ENCODE measurements at regions not wholly inside any gene's neighbourhood (a gene's known extent, or its start where the extent isn't known, plus 50 kb on each side); places are given as distances from the start of the nearest gene placed in this dataset.

DNA sequence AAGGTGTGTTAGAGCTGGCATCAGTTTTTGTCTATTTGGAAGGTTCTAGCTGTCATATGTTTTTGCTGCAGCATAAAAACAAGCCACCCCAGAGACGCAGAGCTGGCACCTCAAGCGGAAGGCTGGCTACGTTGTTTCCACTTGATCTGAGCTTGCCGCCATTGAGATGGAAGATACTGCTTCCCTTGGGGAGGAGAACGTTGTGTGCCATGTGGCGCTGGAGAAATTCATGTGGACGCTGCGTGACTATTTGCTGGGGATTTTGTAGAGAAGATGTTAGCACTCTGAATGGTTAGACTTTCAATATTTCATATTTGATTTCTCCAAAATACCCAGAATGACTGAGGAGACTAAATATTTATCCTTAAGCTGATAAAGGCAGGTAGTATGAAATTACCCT is 216.2 kb upstream of the ST6GAL2 start:
- no peaks in the 10 kb centered on the region for H3K9me3 ChIP-seq (ENCODE audit: control insufficient read depth, insufficient read depth, low read length)
- H3K9me2 ChIP-seq (replicated peaks; ENCODE audit: control insufficient read depth, low read length) = no peaks in the 10 kb centered on the region
- no peaks in the 10 kb centered on the region for H4K20me1 ChIP-seq (ENCODE audit: control insufficient read depth, insufficient read depth, low read depth, low read length)
- H3K36me3 ChIP-seq (ENCODE audit: control insufficient read depth, low read length) = no peaks in the 10 kb centered on the region
- TF ChIP-seq EZH2phosphoT487 (IDR thresholded peaks at IDR 0.05; ENCODE audit: borderline replicate concordance, low read length) (no peak), CTCF (IDR thresholded peaks at IDR 0.05; ENCODE audit: low read depth, low read length, poor library complexity, severe bottlenecking) (no peak)
- H3F3A ChIP-seq (ENCODE audit: control insufficient read depth, insufficient read depth) = no peaks in the 10 kb centered on the region
- no peaks in the 10 kb centered on the region for H3K27me3 ChIP-seq (ENCODE audit: control insufficient read depth, low read length)
- no peak overlapping the region for H3K4me2 ChIP-seq (ENCODE audit: low read length)
- no peaks in the 10 kb centered on the region for H3K4me1 ChIP-seq (ENCODE audit: control insufficient read depth, low read length)
- H3K27ac ChIP-seq (ENCODE audit: low read depth, low read length) = no peak overlapping the region
- H3K4me3 ChIP-seq (ENCODE audit: low read length) = no peak overlapping the region
- H3K79me2 ChIP-seq (ENCODE audit: control insufficient read depth, low read length) = no peaks in the 10 kb centered on the region

DNA sequence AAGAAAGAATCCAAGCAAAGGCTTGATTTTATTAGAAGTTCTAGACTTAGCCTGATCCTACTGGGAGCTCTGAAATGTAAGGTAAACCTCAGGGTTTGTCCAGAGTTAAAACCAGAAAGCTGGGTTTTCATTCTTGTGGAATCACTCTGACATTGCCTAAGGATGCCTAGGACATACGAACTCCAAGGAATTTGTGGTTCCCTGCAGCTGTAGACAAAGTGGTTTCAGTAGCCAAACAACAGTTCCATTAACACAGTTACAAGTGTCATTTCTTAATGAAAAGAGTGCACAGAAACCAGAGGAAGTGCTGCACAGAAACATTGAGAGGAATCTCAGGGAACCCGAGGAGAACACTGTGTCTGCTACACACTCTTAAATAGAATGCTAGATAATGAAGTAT is 221.4 kb upstream of the ST6GAL2 start:
- Histone ChIP-seq H3K9me2 (replicated peaks; ENCODE audit: control insufficient read depth, low read length) (no peaks in the 10 kb centered on the region), H3K4me2 (ENCODE audit: low read length) (no peak overlapping the region), H3K36me3 (ENCODE audit: control insufficient read depth, low read length) (no peaks in the 10 kb centered on the region), H3K79me2 (ENCODE audit: control insufficient read depth, low read length) (no peaks in the 10 kb centered on the region), H4K20me1 (ENCODE audit: control insufficient read depth, insufficient read depth, low read depth, low read length) (no peaks in the 10 kb centered on the region), H3F3A (ENCODE audit: control insufficient read depth, insufficient read depth) (no peaks in the 10 kb centered on the region), H3K27ac (ENCODE audit: low read depth, low read length) (no peak overlapping the region), H3K9me3 (ENCODE audit: control insufficient read depth, insufficient read depth, low read length) (no peaks in the 10 kb centered on the region), H3K27me3 (ENCODE audit: control insufficient read depth, low read length) (no peaks in the 10 kb centered on the region), H3K4me1 (ENCODE audit: control insufficient read depth, low read length) (no peaks in the 10 kb centered on the region), H3K4me3 (ENCODE audit: low read length) (no peak overlapping the region)
- TF ChIP-seq CTCF (IDR thresholded peaks at IDR 0.05; ENCODE audit: low read depth, low read length, poor library complexity, severe bottlenecking) = no peak
- TF ChIP-seq EZH2phosphoT487 (IDR thresholded peaks at IDR 0.05; ENCODE audit: borderline replicate concordance, low read length) = no peak

DNA sequence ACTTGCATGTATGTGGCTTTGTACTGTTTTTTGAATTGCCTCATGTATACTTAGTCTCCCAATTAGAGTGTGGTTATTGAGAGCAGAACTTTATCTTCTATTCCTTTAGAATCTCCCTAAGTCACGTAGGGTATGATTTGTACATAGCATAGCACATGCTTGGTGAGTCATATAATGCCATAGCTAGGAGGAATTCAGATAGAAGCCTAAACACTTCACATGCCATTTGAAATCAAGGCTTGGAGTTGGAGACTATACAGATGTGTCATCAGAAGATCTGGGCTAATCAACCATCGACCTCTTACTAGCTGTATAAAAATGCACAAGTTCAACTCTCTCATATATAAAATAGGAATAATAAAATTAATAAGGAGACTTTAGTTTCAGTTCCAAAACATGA is 222.6 kb upstream of the ST6GAL2 start:
- Histone ChIP-seq H3K27ac (ENCODE audit: low read depth, low read length) (no peak overlapping the region), H3K4me3 (ENCODE audit: low read length) (no peak overlapping the region), H3K4me2 (ENCODE audit: low read length) (no peak overlapping the region), H3K36me3 (ENCODE audit: control insufficient read depth, low read length) (no peaks in the 10 kb centered on the region), H3K4me1 (ENCODE audit: control insufficient read depth, low read length) (no peaks in the 10 kb centered on the region), H4K20me1 (ENCODE audit: control insufficient read depth, insufficient read depth, low read depth, low read length) (no peaks in the 10 kb centered on the region), H3K27me3 (ENCODE audit: control insufficient read depth, low read length) (no peaks in the 10 kb centered on the region), H3K79me2 (ENCODE audit: control insufficient read depth, low read length) (no peaks in the 10 kb centered on the region), H3K9me3 (ENCODE audit: control insufficient read depth, insufficient read depth, low read length) (no peaks in the 10 kb centered on the region), H3K9me2 (replicated peaks; ENCODE audit: control insufficient read depth, low read length) (no peaks in the 10 kb centered on the region), H3F3A (ENCODE audit: control insufficient read depth, insufficient read depth) (no peaks in the 10 kb centered on the region)
- TF ChIP-seq EZH2phosphoT487 (IDR thresholded peaks at IDR 0.05; ENCODE audit: borderline replicate concordance, low read length) = no peak
- TF ChIP-seq CTCF (IDR thresholded peaks at IDR 0.05; ENCODE audit: low read depth, low read length, poor library complexity, severe bottlenecking) = no peak

GRCh38 chr2:107111623-107112022 is 225.7 kb upstream of the ST6GAL2 start:
- Histone ChIP-seq H3K4me1 (ENCODE audit: control insufficient read depth, low read length) (no peaks in the 10 kb centered on the region), H3K9me2 (replicated peaks; ENCODE audit: control insufficient read depth, low read length) (no peaks in the 10 kb centered on the region), H3K4me3 (ENCODE audit: low read length) (no peak overlapping the region), H3K36me3 (ENCODE audit: control insufficient read depth, low read length) (no peaks in the 10 kb centered on the region), H3K9me3 (ENCODE audit: control insufficient read depth, insufficient read depth, low read length) (no peaks in the 10 kb centered on the region), H3F3A (ENCODE audit: control insufficient read depth, insufficient read depth) (no peaks in the 10 kb centered on the region), H3K27ac (ENCODE audit: low read depth, low read length) (no peak overlapping the region), H4K20me1 (ENCODE audit: control insufficient read depth, insufficient read depth, low read depth, low read length) (no peaks in the 10 kb centered on the region), H3K4me2 (ENCODE audit: low read length) (no peak overlapping the region), H3K79me2 (ENCODE audit: control insufficient read depth, low read length) (no peaks in the 10 kb centered on the region), H3K27me3 (ENCODE audit: control insufficient read depth, low read length) (no peaks in the 10 kb centered on the region)
- TF ChIP-seq EZH2phosphoT487 (IDR thresholded peaks at IDR 0.05; ENCODE audit: borderline replicate concordance, low read length) = no peak
- no peak for TF ChIP-seq CTCF (IDR thresholded peaks at IDR 0.05; ENCODE audit: low read depth, low read length, poor library complexity, severe bottlenecking)
